GM12874 (cell line): ENCODE measurements at regions not wholly inside any gene's neighbourhood (a gene's known extent, or its start where the extent isn't known, plus 50 kb on each side); places are given as distances from the start of the nearest gene placed in this dataset.

Experiments
- TF ChIP-seq, protein P1 (sequence below): IDR thresholded peaks from 2 replicates; pipeline ENCODE4 v1.5.1; 2011; ENCODE audit warnings: low read depth, mild to moderate bottlenecking, control low read depth, low read length, moderate library complexity; ENCODE audit not compliant: insufficient read depth

DNA sequence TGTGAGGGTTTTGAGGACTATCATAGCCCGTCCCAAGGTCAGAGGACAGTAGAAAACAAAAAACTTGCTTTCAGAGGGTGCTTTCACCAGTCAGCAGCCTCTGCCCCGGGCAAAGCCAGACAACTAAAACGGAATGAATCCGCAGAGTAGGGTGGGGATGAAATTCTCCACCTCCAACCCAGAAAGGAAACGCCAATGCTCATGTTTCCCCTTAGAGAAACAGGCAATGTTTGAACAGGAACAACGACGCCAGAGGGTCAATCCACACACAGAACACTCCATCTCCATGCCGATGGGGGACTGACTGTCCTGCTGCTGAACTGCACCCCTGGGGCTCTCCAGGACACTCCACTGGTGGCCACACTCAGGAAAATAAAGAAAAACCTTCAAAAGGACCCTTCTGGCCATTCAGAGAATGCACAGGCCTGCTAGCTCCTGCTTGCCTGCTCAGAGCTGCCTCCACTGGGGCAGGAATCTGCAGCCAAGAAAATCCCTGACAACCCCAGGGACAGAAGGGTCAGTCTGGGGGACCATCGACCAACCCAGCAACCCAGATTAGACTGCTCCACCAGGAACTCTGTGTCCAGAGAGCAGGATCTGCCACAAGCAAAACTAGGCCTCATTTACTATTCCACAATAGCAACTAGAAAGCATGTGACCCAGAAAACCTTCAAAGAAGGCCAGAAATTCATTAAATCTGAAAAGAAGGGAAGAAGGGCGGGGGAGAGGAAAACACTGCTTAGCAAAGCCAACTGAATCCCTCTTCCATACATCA, 116.0 kb downstream of the TOMM20 start:
- TF ChIP-seq, protein P1, sequence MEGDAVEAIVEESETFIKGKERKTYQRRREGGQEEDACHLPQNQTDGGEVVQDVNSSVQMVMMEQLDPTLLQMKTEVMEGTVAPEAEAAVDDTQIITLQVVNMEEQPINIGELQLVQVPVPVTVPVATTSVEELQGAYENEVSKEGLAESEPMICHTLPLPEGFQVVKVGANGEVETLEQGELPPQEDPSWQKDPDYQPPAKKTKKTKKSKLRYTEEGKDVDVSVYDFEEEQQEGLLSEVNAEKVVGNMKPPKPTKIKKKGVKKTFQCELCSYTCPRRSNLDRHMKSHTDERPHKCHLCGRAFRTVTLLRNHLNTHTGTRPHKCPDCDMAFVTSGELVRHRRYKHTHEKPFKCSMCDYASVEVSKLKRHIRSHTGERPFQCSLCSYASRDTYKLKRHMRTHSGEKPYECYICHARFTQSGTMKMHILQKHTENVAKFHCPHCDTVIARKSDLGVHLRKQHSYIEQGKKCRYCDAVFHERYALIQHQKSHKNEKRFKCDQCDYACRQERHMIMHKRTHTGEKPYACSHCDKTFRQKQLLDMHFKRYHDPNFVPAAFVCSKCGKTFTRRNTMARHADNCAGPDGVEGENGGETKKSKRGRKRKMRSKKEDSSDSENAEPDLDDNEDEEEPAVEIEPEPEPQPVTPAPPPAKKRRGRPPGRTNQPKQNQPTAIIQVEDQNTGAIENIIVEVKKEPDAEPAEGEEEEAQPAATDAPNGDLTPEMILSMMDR = no peak

- TF ChIP-seq, protein P1 = no peak
Observed at GRCh38 chr1:235011599-235012435, 116.8 kb downstream of the TOMM20 start.

- TF ChIP-seq, protein P1 = no peak
Observed at GRCh38 chr1:235011064-235011598, 117.5 kb downstream of the TOMM20 start.

GRCh38 chr1:235009561-235010306, 118.9 kb downstream of the TOMM20 start:
- TF ChIP-seq, protein P1 = no peak

- TF ChIP-seq, protein P1 = no peak
Observed at GRCh38 chr1:235009074-235009473, 119.6 kb downstream of the TOMM20 start.

DNA sequence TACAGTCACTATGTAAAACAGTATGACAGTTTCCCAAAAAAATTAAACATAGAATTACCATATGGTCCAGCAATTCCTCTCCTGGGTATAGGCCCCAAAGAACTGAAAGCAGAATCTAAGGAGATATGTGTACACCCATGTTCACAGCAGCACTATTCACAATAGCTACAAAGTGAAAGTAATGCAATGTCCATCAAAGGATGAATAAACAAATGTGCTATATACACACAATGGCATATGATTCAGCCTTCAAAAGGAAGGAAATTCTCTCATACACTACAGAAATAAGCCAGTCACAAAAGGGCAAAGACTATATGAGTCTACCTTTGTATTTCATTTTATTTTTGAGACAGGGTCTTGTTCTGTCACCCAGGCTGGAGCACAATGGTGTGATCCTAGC, 120.4 kb downstream of the TOMM20 start:
- TF ChIP-seq, protein P1 = no peak
